GM19043 (cell line): ENCODE measurements at regions not wholly inside any gene's neighbourhood (a gene's known extent, or its start where the extent isn't known, plus 50 kb on each side); places are given as distances from the start of the nearest gene placed in this dataset.

Source experiments
- ATAC-seq: cut with Tn5 transposase; IDR thresholded peaks from one replicate; pipeline ENCODE4 v1.9.1; 2021; ENCODE audit warnings: low read depth; ENCODE audit not compliant: unreplicated experiment

DNA sequence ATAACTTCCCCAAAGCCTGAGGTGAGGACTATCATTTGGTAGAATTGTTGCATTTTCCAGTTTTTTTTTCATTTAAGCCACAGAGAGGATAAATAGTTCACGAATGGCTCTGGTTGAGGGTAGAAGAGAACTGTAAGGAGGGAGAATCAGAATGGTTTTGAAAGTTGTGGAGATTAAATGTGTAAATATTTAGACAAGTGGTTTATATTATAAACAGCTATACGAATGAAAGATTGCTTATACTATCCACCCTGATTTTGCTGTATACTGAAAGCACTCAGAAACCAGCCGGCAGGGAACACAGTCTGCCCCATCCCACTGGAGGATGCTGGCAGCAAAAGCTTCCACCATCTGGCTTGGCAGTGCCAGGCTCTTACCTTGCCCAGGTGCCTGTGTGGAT, 341.1 kb downstream of the RAPGEF2 start:
- no peak for ATAC-seq

DNA sequence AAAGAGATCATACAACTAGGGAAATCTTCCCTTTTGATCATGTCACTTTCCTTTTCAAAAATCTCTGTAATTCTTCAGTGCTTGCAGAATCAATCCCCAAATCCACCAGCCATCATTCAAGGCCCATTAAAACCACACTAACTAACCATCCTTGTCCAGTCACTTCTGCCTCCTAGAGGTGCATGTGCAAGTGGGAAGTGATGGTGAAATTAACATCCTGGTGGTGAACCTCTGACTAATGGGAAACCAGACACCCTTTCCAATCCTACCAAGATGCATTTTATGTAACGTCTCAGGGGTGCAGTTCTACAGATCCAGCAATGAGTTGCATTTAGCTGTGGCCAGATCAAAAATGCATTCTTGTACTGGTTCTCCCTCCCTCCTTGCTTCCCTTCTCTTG, 341.8 kb downstream of the RAPGEF2 start:
- ATAC-seq: no peak

DNA sequence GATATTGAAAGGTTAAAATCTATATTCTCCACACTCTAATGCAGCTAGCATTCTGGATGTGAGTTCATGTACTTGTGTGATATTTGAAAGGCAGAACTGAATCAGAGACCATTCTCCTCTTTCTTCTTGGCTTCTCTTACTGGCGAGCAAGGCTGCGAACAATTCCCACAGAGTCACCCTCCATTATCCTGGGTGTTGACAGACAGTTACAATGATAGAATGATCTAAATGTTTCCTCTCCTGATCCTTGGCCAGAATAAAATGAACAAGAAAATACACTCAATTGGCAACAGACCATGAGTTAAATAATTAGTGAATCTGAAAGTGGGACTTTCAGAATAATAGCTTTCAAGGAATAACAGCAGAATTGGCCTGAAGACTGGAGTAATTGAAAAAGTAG, 342.8 kb downstream of the RAPGEF2 start:
- ATAC-seq: no peak

- ATAC-seq: peak; percentile 99
These were observed 343.5 kb downstream of the RAPGEF2 start for GRCh38 chr4:159446266-159446976.

- ATAC-seq: no peak
These were observed 344.4 kb downstream of the RAPGEF2 start for GRCh38 chr4:159447296-159447695.

DNA sequence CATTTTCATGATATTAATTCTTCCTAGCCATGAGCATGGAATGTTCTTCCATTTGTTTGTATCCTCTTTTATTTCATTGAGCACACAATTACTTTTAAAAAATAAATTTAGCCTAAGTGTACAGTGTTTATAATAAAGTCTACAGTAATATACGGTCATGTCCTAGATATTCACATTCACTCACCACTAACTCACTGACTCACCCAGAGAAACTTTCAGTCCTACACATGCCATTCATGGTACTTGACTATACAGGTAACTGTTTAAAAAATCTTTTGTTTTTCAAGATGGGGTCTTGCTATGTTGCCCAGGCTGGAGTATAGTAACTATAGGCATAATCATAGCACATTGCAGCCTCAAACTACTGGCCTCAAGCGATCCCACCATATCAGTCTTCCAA, 348.1 kb downstream of the RAPGEF2 start:
- no peak for ATAC-seq

DNA sequence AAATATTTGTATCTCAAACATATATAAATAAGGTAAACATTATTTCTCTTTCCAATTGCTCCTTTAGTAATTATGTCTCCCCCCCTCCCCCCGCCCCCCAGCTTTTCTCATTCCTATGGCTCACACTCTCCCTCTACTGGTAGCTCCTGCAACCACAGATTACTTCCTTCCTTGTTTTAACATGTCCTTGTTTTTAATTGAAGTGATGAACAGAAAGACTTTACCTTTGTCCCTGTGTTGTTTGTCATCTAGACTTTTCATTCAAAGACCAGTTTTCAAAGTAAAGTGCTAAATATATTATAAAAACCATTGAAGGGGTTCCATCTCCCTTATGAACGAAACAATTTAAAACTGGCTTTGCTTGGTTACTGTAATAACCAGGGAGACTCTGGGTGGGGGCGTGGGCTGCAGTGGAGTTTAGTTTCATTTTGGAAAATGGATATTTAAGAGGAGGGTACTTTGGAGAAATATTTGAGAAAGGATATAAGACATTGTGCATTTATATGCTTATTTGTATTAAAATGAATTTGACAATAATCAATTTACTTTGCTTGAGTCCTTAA, 352.9 kb downstream of the RAPGEF2 start:
- peak; percentile 68 for ATAC-seq

GRCh38 chr4:159460371-159460770, 357.5 kb downstream of the RAPGEF2 start:
- ATAC-seq: no peak

GRCh38 chr4:159463235-159463634, 360.4 kb downstream of the RAPGEF2 start:
- ATAC-seq: no peak

GRCh38 chr4:159464302-159464701, 361.4 kb downstream of the RAPGEF2 start:
- ATAC-seq: no peak

- no peak for ATAC-seq
These were observed 374.0 kb downstream of the RAPGEF2 start for GRCh38 chr4:159476886-159477285.

DNA sequence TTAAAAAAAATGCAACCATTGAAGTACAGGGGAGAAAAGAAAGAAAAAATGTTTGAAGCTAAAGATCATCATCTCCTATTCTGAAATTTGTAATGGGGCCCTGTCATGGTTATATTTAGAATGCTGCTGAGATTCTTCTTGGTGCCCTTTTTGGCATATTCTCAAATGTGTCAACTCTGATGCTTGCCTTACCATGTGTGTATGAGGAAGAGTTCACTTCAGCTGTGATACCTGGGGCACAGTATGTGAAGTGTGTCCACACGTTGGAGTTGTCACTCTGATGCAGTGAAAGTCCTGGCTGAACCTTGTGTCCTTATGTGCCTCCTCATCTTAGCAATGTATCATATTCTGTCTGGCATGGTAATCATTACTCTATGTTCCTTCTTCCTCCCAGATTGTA, 377.9 kb downstream of the RAPGEF2 start:
- ATAC-seq: no peak

GRCh38 chr4:159481936-159482335, 379.1 kb downstream of the RAPGEF2 start:
- no peak for ATAC-seq

GRCh38 chr4:159483110-159483781, 380.4 kb downstream of the RAPGEF2 start:
- no peak for ATAC-seq

- ATAC-seq: no peak
These were observed 381.2 kb downstream of the RAPGEF2 start for GRCh38 chr4:159483782-159484741.

- no peak for ATAC-seq
These were observed 382.0 kb downstream of the RAPGEF2 start for GRCh38 chr4:159484864-159485263.

GRCh38 chr4:159487284-159487747, 384.4 kb downstream of the RAPGEF2 start:
- peak; percentile 97 for ATAC-seq

GRCh38 chr4:159489646-159490045, 386.8 kb downstream of the RAPGEF2 start:
- no peak for ATAC-seq

DNA sequence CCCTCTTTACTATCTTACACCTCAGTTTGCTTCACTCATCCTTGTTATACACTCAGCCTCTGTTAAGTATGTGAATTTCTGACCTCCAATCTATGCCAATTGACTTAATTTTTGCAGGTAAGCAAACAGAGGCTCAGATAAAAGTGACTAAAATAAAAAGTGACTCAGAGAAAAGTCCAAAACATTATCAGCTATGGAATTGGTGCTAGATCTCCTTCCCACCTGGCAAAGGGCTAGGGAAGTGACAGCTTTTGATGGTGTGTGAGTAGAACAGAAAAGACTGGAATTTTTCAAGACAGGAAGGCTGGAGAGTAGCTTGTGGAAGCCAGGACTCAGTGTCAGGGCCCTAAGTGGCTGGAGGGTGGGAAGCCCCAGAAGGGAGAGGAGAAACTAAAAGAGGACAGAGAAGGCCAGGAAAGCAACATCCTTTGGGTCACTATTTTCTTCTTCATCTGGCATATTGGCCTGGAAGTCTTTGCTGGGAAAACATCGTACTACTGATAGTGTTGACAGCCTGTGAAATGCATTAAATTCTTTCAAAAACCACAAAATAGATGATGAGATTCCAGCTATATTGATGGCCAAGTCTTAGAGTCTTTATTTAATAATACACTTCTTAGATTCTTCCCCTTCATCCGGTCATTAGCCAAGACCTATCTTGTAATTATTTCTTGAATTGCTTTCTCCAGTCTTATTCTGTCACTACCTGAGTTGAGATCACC, 392.8 kb downstream of the RAPGEF2 start:
- ATAC-seq: no peak

DNA sequence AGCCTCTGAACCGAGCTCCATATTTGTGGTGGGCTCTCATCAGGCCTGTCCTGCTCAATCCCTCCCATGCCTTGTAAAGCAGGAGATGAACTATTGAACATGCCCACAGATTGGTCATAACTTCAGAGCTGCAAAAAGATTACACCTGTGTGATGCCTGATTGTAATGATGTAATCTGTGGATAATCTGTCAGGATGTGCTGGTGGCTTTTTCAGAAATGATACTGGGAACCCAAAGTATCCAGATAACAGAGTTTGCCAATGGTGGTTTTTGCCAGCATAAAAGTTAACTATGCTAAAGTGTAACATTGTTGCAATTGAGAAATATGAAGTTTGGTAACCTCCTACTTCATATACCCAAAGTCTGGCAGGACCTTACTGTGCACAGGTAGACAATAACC, 393.4 kb downstream of the RAPGEF2 start:
- ATAC-seq: no peak
